ENCODE measurements at regions not wholly inside any gene's neighbourhood (a gene's known extent, or its start where the extent isn't known, plus 50 kb on each side); places are given as distances from the start of the nearest gene placed in this dataset.

DNA sequence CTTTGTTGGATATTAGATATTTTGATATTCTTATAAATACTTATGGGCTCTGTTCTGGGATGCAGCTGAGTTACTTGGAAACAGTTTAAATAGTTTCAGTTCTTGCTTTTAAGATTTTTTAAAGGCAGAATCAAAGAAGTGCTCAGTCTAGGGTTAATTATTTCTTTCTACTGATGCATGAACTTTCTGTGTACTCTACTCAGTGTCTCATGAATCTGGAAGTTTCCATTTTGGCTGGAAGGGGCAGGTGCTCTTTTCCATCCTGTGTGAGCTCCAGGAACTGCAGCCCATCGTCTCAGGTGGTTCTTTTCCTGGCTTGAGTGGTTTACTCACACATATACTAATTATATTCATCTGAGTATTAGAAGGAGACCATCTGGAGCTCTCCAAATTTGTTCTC is 61.1 kb upstream of the CPHXL start:
- TF ChIP-seq, protein P1, sequence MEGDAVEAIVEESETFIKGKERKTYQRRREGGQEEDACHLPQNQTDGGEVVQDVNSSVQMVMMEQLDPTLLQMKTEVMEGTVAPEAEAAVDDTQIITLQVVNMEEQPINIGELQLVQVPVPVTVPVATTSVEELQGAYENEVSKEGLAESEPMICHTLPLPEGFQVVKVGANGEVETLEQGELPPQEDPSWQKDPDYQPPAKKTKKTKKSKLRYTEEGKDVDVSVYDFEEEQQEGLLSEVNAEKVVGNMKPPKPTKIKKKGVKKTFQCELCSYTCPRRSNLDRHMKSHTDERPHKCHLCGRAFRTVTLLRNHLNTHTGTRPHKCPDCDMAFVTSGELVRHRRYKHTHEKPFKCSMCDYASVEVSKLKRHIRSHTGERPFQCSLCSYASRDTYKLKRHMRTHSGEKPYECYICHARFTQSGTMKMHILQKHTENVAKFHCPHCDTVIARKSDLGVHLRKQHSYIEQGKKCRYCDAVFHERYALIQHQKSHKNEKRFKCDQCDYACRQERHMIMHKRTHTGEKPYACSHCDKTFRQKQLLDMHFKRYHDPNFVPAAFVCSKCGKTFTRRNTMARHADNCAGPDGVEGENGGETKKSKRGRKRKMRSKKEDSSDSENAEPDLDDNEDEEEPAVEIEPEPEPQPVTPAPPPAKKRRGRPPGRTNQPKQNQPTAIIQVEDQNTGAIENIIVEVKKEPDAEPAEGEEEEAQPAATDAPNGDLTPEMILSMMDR (conservative IDR thresholded peaks at IDR 0.05; ENCODE audit: low read depth, low read length) = no peak
- TF ChIP-seq RFX5 (IDR thresholded peaks at IDR 0.05; ENCODE audit: low read depth, low read length) = no peak
- no peak for TF ChIP-seq SMC3 (IDR thresholded peaks at IDR 0.05; ENCODE audit: low read depth, low read length)
- TF ChIP-seq, protein P2, sequence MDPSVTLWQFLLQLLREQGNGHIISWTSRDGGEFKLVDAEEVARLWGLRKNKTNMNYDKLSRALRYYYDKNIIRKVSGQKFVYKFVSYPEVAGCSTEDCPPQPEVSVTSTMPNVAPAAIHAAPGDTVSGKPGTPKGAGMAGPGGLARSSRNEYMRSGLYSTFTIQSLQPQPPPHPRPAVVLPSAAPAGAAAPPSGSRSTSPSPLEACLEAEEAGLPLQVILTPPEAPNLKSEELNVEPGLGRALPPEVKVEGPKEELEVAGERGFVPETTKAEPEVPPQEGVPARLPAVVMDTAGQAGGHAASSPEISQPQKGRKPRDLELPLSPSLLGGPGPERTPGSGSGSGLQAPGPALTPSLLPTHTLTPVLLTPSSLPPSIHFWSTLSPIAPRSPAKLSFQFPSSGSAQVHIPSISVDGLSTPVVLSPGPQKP (IDR thresholded peaks at IDR 0.05; ENCODE audit: borderline replicate concordance, low read depth, low read length) = no peak
- TF ChIP-seq MAFK (IDR thresholded peaks at IDR 0.05; ENCODE audit: low read depth, low read length) = no peak
- TF ChIP-seq RAD21 (IDR thresholded peaks at IDR 0.05; ENCODE audit: low read length) = no peak
- TF ChIP-seq POLR2A (IDR thresholded peaks at IDR 0.05; ENCODE audit: low read depth, low read length) = no peak
- no peak for TF ChIP-seq RCOR1 (IDR thresholded peaks at IDR 0.05; ENCODE audit: insufficient replicate concordance, low read length)
- no peak for TF ChIP-seq BHLHE40 (IDR thresholded peaks at IDR 0.05; ENCODE audit: low read depth, low read length)
- TF ChIP-seq, protein P3, sequence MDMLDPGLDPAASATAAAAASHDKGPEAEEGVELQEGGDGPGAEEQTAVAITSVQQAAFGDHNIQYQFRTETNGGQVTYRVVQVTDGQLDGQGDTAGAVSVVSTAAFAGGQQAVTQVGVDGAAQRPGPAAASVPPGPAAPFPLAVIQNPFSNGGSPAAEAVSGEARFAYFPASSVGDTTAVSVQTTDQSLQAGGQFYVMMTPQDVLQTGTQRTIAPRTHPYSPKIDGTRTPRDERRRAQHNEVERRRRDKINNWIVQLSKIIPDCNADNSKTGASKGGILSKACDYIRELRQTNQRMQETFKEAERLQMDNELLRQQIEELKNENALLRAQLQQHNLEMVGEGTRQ (IDR thresholded peaks at IDR 0.05; ENCODE audit: low read depth, low read length) = no peak
- no peak for TF ChIP-seq FOS (IDR thresholded peaks at IDR 0.05; ENCODE audit: low read depth, low read length)

Data from IMR-90 (cell line).